A673 (cell line): ENCODE measurements at regions not wholly inside any gene's neighbourhood (a gene's known extent, or its start where the extent isn't known, plus 50 kb on each side); places are given as distances from the start of the nearest gene placed in this dataset.
"Not testable (repeated sequence)": the region's sequence is repeated elsewhere in the genome, so short reads cannot be mapped to it uniquely, and the experiment has no call there.

Experiments used
- BruUV-seq: library from RNA; stranded (reverse); fragments of 400-500 nt; replicated peaks from 2 replicates; lab custom pipeline; 2021; lab: Mats Ljungman, UMichigan
- CTCF ChIA-PET: fragments of 300-600 bp; sonication (Branson Sonifier 250); formaldehyde crosslinking; loops from one replicate; lab custom pipeline; 2022; ENCODE audit warnings: antibody characterized with exemption; lab: Charles Lee
- POLR2A ChIA-PET: fragments of 300-600 bp; sonication (Branson Sonifier 250); formaldehyde crosslinking; loops from one replicate; lab custom pipeline; 2022; ENCODE audit warnings: antibody characterized with exemption; ENCODE audit not compliant: low non-redundant PET; lab: Charles Lee
- DNase-seq: peaks from one replicate; pipeline ENCODE4 v3.0.0-alpha.2; 2015; ENCODE audit warnings: low spot score
- H3K27ac ChIP-seq: fragments of 200-600 bp; sonication (generic); 2 replicates; pipeline ENCODE4 v1.5.1; 2016; ENCODE audit warnings: mixed run types, low read depth, mild to moderate bottlenecking, mixed read lengths, antibody characterized with exemption, low read length; ENCODE audit not compliant: poor library complexity, severe bottlenecking
- H3K27me3 ChIP-seq: fragments of 200-600 bp; sonication (generic); replicated peaks from 2 replicates; pipeline ENCODE4 v1.6.1; 2017; ENCODE audit warnings: mixed run types, low read depth, mild to moderate bottlenecking, mixed read lengths, antibody characterized with exemption, low read length; ENCODE audit not compliant: insufficient read depth, poor library complexity
- H3K36me3 ChIP-seq: fragments of 200-600 bp; sonication (generic); 2 replicates; pipeline ENCODE4 v1.6.1; 2016; ENCODE audit warnings: mixed run types, mild to moderate bottlenecking, mixed read lengths, antibody characterized with exemption, low read length; ENCODE audit not compliant: insufficient read depth, poor library complexity, severe bottlenecking
- H3K4me1 ChIP-seq: fragments of 200-600 bp; sonication (generic); 2 replicates; pipeline ENCODE4 v1.6.1; 2017; ENCODE audit warnings: mixed run types, mild to moderate bottlenecking, mixed read lengths, antibody characterized with exemption, low read length; ENCODE audit not compliant: insufficient read depth, poor library complexity, severe bottlenecking
- H3K4me3 ChIP-seq: fragments of 200-600 bp; sonication (generic); 2 replicates; pipeline ENCODE4 v1.5.1; 2016; ENCODE audit warnings: low read depth, mixed run types, mild to moderate bottlenecking, mixed read lengths, low read length; ENCODE audit not compliant: poor library complexity, severe bottlenecking
- H3K9me3 ChIP-seq: fragments of 200-600 bp; sonication (generic); 2 replicates; pipeline ENCODE4 v1.6.1; 2016; ENCODE audit warnings: mixed run types, low read depth, mild to moderate bottlenecking, mixed read lengths, antibody characterized with exemption, low read length; ENCODE audit not compliant: poor library complexity, severe bottlenecking
- EZH2 ChIP-seq: fragments of 200-600 bp; sonication (generic); IDR thresholded peaks from 2 replicates; pipeline ENCODE4 v1.6.1; 2017; ENCODE audit warnings: borderline replicate concordance, low read depth, mild to moderate bottlenecking, mixed read lengths, antibody characterized with exemption, low read length; ENCODE audit not compliant: poor library complexity, severe bottlenecking
- intact Hi-C: fragments of 100-400 bp; cut with micrococcal nuclease; formaldehyde crosslinking; loops from one replicate; pipeline ENCODE4 v1.10.0; 2022; ENCODE audit not compliant: unreplicated experiment
- TF ChIP-seq, protein P1 (sequence below): fragments of 300-800, 200-600 bp; sonication (generic); conservative IDR thresholded peaks from 2 replicates; pipeline ENCODE4 v1.5.1; 2017; ENCODE audit warnings: low read depth, mild to moderate bottlenecking, antibody characterized with exemption, low read length, moderate library complexity, mixed read lengths

DNA sequence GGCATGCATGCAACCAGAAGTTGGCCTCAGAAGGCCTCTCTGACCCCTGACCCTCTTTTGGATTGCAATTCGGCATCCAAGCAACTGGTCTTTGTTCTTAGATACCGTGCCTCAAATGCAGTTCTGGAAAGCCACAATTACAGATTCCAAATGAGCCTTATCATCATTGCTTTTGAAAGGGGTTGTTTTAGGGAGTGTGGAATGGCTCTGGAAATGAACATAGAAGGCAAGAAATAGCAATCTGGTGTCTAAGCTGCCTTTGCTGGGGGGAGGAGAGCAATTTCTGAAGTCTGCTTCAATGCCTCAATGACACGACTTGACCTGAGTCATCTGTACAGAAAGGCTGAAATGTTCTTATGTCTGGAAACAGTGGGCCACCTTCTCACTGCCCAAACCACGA is 250.1 kb downstream of the NUAK1 start:
- TF ChIP-seq, protein P1, sequence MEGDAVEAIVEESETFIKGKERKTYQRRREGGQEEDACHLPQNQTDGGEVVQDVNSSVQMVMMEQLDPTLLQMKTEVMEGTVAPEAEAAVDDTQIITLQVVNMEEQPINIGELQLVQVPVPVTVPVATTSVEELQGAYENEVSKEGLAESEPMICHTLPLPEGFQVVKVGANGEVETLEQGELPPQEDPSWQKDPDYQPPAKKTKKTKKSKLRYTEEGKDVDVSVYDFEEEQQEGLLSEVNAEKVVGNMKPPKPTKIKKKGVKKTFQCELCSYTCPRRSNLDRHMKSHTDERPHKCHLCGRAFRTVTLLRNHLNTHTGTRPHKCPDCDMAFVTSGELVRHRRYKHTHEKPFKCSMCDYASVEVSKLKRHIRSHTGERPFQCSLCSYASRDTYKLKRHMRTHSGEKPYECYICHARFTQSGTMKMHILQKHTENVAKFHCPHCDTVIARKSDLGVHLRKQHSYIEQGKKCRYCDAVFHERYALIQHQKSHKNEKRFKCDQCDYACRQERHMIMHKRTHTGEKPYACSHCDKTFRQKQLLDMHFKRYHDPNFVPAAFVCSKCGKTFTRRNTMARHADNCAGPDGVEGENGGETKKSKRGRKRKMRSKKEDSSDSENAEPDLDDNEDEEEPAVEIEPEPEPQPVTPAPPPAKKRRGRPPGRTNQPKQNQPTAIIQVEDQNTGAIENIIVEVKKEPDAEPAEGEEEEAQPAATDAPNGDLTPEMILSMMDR = no peak
- no peak for TF ChIP-seq EZH2
- no peak overlapping the region for H3K4me3 ChIP-seq
- no peaks in the 10 kb centered on the region for H3K36me3 ChIP-seq
- H3K9me3 ChIP-seq = no peaks in the 10 kb centered on the region
- H3K27me3 ChIP-seq = no peaks in the 10 kb centered on the region
- BruUV-seq = no TSS peak
- H3K27ac ChIP-seq = no peak overlapping the region
- H3K4me1 ChIP-seq = no peaks in the 10 kb centered on the region
- intact Hi-C loops = no loop called here
- ChIA-PET CTCF (no interaction called here), POLR2A (no interaction called here)
- no peak for DNase-seq

DNA sequence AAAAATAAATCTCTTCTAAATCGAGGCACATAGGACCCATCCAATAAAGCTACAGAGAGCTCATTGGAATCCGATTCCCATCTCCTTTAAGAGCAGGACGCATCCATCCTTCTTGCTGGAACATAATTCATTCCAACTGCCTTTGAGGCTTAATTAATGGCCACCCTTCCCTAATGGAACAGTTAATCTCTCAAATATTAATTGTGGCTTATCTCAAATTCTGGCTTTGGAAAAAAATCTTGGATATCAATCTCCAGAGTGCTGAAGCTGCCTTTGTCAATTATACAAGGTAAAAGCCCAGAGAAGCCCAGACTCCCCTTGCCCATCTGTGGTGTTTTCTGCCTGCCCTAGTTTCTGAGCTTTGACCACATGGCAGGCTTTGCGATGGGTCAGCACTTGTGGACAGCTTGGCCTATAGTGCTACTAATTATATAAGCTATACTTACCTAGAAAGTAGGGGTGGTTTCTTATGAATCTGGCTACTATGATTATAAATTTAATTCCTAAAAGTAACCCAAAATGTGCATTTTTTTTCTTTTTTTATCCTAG is 246.3 kb downstream of the NUAK1 start:
- no peak for TF ChIP-seq EZH2
- TF ChIP-seq, protein P1 = no peak
- no peaks in the 10 kb centered on the region for H3K36me3 ChIP-seq
- DNase-seq = no peak
- no peaks in the 10 kb centered on the region for H3K27me3 ChIP-seq
- no peaks in the 10 kb centered on the region for H3K9me3 ChIP-seq
- no peak overlapping the region for H3K27ac ChIP-seq
- intact Hi-C loops = no loop called here
- H3K4me1 ChIP-seq = no peaks in the 10 kb centered on the region
- POLR2A ChIA-PET = no interaction called here
- BruUV-seq = no TSS peak
- CTCF ChIA-PET = no interaction called here
- no peak overlapping the region for H3K4me3 ChIP-seq

DNA sequence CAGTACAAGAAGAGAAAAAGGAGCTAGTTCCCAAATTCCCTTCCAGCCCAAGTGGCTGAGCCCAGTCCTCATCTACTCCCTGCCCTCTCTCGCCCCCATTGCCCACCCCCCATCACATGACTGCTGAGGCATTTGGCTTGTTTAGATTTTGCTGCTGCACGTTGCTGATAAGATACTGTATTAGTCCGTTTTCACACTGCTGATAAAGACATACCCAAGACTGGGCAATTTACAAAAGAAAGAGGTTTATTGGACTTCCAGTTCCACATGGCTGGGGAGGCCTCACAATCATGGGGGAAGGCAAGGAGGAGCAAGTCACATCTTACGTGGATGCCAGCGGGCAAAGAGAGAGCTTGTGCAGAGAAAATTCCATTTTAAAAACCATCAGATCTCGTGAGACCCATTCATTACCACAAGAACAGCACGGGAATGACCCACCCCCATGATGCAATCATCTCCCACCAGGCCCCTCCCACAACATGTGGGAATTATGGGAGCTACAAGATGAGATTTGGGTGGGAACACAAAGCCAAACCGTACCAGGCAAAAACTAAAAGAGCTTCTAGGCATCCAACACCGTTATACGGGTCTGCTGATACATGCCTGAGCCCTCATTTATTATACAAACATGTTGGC is 243.4 kb downstream of the NUAK1 start:
- CTCF ChIA-PET, H3K9me3 ChIP-seq, BruUV-seq, intact Hi-C loops, H3K27me3 ChIP-seq, DNase-seq, H3K4me1 ChIP-seq, POLR2A ChIA-PET, H3K27ac ChIP-seq, H3K4me3 ChIP-seq, H3K36me3 ChIP-seq: not testable (repeated sequence)

DNA sequence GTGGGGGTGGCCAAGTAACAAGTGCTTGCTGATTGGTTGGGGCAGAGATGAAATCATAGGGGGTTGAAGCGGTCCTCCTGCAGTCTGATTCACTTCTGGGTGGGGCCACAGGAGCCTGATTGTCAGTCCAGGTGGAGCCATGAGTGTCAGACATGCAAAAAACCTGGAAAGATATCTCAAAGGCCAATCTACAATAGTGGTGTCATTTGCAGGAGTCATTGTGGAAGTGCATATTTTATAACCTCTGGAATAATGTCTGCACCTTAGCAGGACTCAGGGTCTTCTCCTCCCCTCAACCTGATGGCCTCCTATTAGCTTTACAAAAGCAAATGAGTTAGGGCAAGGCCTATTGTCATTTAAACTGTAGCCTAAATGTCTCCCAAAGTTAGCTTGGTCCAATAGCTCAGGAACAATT is 241.4 kb downstream of the NUAK1 start:
- BruUV-seq = no TSS peak
- H3K9me3 ChIP-seq = no peaks in the 10 kb centered on the region
- ChIA-PET POLR2A (no interaction called here), CTCF (no interaction called here)
- no peaks in the 10 kb centered on the region for H3K27me3 ChIP-seq
- no peak overlapping the region for H3K4me3 ChIP-seq
- intact Hi-C loops = no loop called here
- no peak overlapping the region for H3K27ac ChIP-seq
- no peaks in the 10 kb centered on the region for H3K36me3 ChIP-seq
- no peaks in the 10 kb centered on the region for H3K4me1 ChIP-seq
- TF ChIP-seq EZH2 = no peak
- TF ChIP-seq, protein P1 = no peak
- DNase-seq = no peak

DNA sequence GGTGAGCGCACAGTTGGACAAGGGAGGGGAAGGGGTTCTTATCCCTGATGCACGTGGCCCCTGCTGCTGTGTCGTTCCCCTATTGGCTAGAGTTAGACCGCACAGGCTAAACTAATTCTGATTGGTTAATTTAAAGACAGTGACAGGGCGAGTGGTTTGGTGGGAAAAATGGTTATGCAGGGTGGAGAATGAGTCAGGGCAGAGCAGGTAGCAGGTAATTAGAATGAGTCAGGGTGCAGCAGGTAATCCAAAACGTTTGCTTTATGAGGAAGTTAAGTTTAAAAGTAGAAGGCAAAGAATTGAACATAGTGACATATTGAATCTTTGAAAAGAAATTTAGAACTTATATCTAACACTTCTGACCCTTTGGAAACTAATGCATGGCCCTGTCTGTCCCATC is 240.5 kb downstream of the NUAK1 start:
- H3K4me1 ChIP-seq, DNase-seq, POLR2A ChIA-PET, BruUV-seq, H3K27ac ChIP-seq, CTCF ChIA-PET, H3K36me3 ChIP-seq, H3K27me3 ChIP-seq, H3K4me3 ChIP-seq, H3K9me3 ChIP-seq, intact Hi-C loops: not testable (repeated sequence)
